Neural progenitor cell (in vitro differentiated cells): ENCODE measurements at regions not wholly inside any gene's neighbourhood (a gene's known extent, or its start where the extent isn't known, plus 50 kb on each side); places are given as distances from the start of the nearest gene placed in this dataset.

ENCODE experiments used
- EZH2 ChIP-seq: fragments of 200-600 bp; sonication (generic); IDR thresholded peaks from 2 replicates; pipeline ENCODE4 v1.6.1; 2017; ENCODE audit warnings: antibody characterized with exemption, mild to moderate bottlenecking, moderate library complexity
- EZH2phosphoT487 ChIP-seq: fragments of 200-600 bp; sonication (generic); IDR thresholded peaks from 2 replicates; pipeline ENCODE4 v1.6.1; 2017; ENCODE audit warnings: antibody characterized with exemption
- TF ChIP-seq, protein P1 (sequence below): fragments of 200-600 bp; sonication (generic); IDR thresholded peaks from 2 replicates; pipeline ENCODE4 v1.5.1; 2017; ENCODE audit warnings: antibody characterized with exemption, mild to moderate bottlenecking

DNA sequence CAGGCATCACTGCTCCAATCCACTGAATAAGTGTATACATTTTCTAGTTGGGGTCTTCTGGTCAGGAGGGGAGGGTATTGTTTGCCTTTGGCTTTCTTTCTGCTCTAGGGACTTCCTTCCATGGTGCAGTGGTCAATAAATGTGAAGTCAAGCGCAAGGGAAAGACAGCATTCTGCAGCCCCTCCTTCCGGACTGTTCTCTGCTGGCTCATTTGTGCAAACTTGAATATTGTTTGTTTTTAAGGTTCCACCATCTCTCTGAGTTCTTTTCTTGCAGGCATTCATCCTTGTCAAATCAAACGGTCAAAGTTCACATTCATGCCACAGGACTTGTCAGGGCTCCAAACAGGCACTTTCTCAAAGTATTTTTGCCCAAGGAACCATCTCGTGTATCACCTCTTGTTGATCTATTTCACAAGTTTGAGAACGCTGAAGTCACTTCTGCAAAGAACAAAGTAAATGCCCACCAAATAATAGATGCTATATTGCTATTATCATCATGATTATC is 205.6 kb upstream of the KAZN start:
- TF ChIP-seq EZH2phosphoT487 (no peak), EZH2 (no peak)
- TF ChIP-seq, protein P1, sequence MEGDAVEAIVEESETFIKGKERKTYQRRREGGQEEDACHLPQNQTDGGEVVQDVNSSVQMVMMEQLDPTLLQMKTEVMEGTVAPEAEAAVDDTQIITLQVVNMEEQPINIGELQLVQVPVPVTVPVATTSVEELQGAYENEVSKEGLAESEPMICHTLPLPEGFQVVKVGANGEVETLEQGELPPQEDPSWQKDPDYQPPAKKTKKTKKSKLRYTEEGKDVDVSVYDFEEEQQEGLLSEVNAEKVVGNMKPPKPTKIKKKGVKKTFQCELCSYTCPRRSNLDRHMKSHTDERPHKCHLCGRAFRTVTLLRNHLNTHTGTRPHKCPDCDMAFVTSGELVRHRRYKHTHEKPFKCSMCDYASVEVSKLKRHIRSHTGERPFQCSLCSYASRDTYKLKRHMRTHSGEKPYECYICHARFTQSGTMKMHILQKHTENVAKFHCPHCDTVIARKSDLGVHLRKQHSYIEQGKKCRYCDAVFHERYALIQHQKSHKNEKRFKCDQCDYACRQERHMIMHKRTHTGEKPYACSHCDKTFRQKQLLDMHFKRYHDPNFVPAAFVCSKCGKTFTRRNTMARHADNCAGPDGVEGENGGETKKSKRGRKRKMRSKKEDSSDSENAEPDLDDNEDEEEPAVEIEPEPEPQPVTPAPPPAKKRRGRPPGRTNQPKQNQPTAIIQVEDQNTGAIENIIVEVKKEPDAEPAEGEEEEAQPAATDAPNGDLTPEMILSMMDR = no peak
